H1 (cell line): ENCODE measurements at regions not wholly inside any gene's neighbourhood (a gene's known extent, or its start where the extent isn't known, plus 50 kb on each side); places are given as distances from the start of the nearest gene placed in this dataset.

Source experiments
- ASH2L ChIP-seq: fragments of 200-600, 300-600 bp; sonication (generic); IDR thresholded peaks from one replicate; pipeline ENCODE4 v1.7.1; 2017; ENCODE audit warnings: low read length
- CHD7 ChIP-seq: fragments of 300-600 bp; sonication (generic); IDR thresholded peaks from 2 replicates; pipeline ENCODE4 v1.7.1; 2012; ENCODE audit warnings: low read length, moderate library complexity, mild to moderate bottlenecking, inconsistent platforms; ENCODE audit not compliant: insufficient replicate concordance
- EZH2 ChIP-seq: fragments of 200-600 bp; sonication (generic); IDR thresholded peaks from 2 replicates; pipeline ENCODE4 v1.7.1; 2012; ENCODE audit warnings: low read depth, mild to moderate bottlenecking, moderate library complexity, low read length, inconsistent platforms; ENCODE audit not compliant: severe bottlenecking
- FOSL1 ChIP-seq: IDR thresholded peaks from 2 replicates; pipeline ENCODE4 v1.6.1; 2011; ENCODE audit warnings: mild to moderate bottlenecking, low read depth, low read length, moderate library complexity; ENCODE audit not compliant: insufficient read depth
- KDM4A ChIP-seq: IDR thresholded peaks from one replicate; pipeline ENCODE4 v1.7.1; 2012; ENCODE audit warnings: low read depth, mild to moderate bottlenecking, moderate library complexity, low read length, inconsistent platforms; ENCODE audit not compliant: severe bottlenecking
- KDM5A ChIP-seq: fragments of 200-600 bp; IDR thresholded peaks from 2 replicates; pipeline ENCODE4 v1.7.1; 2012; ENCODE audit warnings: mild to moderate bottlenecking, low read length, inconsistent platforms, mixed read lengths
- SIRT6 ChIP-seq: IDR thresholded peaks from one replicate; pipeline ENCODE4 v1.7.1; 2012; ENCODE audit warnings: low read length, inconsistent platforms

DNA sequence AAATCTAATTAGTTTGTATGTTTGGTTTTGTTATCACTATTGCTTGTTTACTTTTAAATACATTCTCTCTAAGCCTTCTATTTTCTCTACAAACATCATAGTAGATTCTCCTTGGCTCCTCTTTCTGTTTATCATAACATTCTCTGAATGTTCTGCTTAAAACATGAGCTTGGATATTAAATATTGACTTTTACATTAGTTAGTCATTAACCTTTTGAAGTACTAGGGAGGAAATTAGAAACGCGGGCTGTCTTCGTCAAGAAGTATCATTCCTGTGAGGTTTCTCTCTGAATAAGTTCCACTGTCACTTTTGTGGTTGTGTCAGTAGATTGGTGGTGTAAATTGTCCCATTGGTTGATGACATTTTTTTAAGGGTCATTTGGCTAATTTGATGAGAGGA, 821.5 kb downstream of the EFNA5 start (continued):
- TF ChIP-seq CHD7 (no peak), KDM5A (no peak), SIRT6 (no peak), FOSL1 (no peak), ASH2L (no peak), EZH2 (no peak), KDM4A (no peak)
